ENCODE measurements at regions not wholly inside any gene's neighbourhood (a gene's known extent, or its start where the extent isn't known, plus 50 kb on each side); places are given as distances from the start of the nearest gene placed in this dataset.

DNA sequence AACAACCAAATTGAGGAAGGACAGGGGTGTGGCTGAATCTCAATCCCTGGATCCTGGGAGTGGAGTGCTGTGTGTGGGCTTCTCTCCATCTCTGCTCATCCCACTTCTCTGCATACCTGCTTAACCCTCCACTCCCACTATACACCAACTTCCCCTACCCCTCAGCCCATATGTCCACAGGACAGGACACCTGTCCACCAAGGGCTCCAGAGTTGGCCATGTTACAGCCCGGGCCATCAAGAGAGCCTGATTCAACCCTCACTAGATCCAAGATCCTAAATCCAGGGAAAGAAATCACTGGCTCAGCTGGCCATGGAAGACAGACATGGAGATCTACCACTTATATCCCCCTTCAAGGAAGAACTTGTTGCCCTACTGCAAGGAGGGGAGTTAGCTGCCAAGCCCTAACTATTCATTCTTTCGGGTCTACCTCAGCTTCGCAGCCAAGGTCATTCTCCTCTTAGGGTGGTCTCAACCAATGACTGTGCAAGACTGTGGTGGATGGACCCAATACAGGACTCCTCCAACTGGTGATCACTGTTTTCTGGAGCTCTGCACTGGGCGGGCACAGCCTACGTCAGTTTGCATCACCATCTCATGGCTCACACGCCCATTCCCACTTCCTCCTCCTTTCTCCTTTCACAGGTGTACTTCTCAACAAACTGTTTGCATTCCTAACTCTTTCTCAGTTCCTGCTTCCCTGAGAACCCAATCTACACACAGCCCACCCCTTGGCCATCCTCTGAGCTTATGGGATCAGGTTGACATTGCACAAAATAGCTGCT, 53.7 kb upstream of the ZBTB43 start:
- no peak for DNase-seq

DNA sequence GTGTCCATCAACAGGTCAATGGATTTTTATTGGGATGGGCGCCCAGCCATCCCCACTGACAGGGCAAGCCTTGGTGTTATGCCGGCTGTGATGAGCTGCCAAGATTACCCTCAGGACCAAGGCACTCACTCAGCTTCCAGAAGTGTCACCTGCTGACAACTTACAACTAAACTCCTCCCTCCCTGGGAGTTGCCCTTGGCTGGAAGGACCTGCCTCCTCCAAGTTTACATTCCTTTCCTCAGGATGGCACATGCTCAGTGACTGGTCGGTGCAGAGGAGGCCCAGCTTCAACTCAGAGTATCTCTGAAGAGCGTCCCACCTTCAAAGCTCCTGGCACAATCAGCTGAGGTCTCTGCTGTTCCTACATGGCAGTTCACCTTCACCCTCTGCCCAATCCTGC, 52.5 kb upstream of the ZBTB43 start:
- no peak for DNase-seq

DNA sequence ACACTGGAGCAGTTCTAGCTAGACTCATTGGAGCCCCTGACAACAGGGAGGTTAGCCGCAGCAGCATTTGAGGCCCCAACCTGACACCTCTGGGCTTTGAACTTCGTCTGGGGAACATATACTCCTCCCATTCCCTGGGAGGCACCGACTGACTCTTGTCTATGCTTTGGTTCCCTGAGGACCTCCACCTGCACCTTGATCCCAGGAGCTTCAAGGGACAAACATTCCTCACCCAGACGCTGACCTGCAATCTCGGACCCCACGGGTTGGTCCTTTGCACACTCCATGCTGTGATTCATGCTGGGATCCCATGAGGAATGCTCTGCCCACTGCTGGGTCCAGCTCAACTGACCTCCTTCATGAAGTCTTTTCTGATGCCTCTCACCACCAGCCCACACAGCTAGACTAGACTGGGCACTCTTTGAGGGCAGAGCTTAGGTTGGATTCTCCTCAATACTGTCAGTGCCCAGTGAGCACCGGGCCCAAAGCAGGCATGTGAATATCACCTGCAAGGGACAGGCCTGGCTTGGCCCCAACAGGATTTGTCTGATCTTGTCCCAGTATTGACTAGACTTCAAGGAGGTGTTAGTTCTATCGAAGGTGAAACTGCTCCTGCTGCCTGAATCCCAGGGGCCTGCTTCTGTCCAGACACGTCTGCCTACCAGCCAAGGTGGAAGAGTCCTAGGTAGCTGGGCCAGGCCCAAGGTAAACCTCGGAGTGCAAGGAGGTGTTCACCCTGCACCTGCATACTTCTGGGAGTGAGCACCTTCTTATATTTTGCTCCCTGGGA, 51.8 kb upstream of the ZBTB43 start:
- peak; percentile 37 for DNase-seq

DNA sequence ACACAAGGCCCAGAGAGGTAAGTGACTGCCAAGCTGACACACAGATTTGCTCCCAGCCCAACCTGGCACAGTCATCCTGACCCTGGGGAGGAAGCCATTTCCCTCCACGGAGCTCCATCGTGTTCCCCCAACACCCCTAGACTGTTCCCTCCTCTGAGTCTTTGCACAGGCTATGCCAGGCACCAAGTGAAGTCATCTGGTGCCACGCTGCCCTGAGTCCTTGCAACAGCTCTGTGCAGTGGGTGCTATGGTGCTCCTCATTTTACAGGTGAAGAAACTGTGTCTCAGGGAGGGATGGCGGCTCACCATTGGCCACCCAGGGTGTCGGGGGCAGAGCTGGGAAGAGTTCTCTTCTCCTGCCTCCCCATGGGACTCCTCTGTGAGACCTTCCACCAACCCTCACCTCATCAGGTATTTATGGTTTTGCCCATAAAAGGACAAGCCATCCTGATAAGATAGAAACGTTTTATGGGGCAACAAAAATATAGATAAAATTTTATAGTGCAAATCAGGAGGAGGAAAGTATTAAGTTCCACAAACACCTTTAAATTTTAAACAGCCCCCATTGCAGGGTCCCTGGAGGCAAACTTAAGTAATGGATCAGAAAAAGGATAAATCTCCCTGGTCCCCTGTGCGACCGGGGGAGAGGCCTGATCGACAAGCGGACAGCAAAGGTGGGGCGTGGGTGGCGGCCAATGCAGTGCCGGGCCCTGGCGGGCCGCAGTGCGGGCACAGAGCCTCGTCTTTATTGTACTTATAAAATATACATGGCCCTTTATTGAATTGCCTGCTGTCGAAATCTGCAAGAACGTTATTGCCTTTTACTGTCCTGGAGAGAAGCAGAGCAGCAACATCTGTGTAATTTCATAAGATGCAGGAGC, 50.2 kb upstream of the ZBTB43 start:
- no peak for DNase-seq

Measured in NCI-H2171 treated with DMSO at 0.1 percent for 48 hours (cell line).